Fibroblast of pulmonary artery (primary cell): ENCODE measurements at regions not wholly inside any gene's neighbourhood (a gene's known extent, or its start where the extent isn't known, plus 50 kb on each side); places are given as distances from the start of the nearest gene placed in this dataset.

ENCODE experiments used
- DNase-seq: peaks from one replicate; pipeline ENCODE4 v3.0.0-alpha.2; 2010; ENCODE audit warnings: low read depth
- H3K4me3 ChIP-seq: replicated peaks from 2 replicates; pipeline ENCODE4 v1.5.1; 2011; ENCODE audit warnings: low read depth, mild to moderate bottlenecking, control low read depth, low read length, moderate library complexity
- CTCF ChIP-seq: IDR thresholded peaks from 2 replicates; pipeline ENCODE4 v1.5.1; 2011; ENCODE audit warnings: mild to moderate bottlenecking, control low read depth, low read length, inconsistent platforms; ENCODE audit errors: missing control alignments

GRCh38 chr10:1841759-1842158 lies 104.4 kb upstream of the ADARB2 start:
- no peak overlapping the region for H3K4me3 ChIP-seq
- no peak for TF ChIP-seq CTCF
- DNase-seq: no peak

GRCh38 chr10:1829712-1830111 lies 92.4 kb upstream of the ADARB2 start:
- no peak for TF ChIP-seq CTCF
- no peak for DNase-seq
- no peak overlapping the region for H3K4me3 ChIP-seq

- no peak for DNase-seq
- TF ChIP-seq CTCF: no peak
These were observed 87.6 kb upstream of the ADARB2 start for GRCh38 chr10:1824928-1825327.

GRCh38 chr10:1814556-1814955 lies 77.2 kb upstream of the ADARB2 start:
- TF ChIP-seq CTCF: no peak
- no peak for DNase-seq
- no peak overlapping the region for H3K4me3 ChIP-seq

More at GRCh38 chr10:1824928-1825327, 87.6 kb upstream of the ADARB2 start:
- H3K4me3 ChIP-seq: no peak overlapping the region

- H3K4me3 ChIP-seq: no peak overlapping the region
- no peak for DNase-seq
- no peak for TF ChIP-seq CTCF
These were observed 71.9 kb upstream of the ADARB2 start for GRCh38 chr10:1809139-1809741.

- no peak overlapping the region for H3K4me3 ChIP-seq
- DNase-seq: no peak
- no peak for TF ChIP-seq CTCF
These were observed 70.6 kb upstream of the ADARB2 start for GRCh38 chr10:1807924-1808323.

GRCh38 chr10:1807196-1807595 lies 69.9 kb upstream of the ADARB2 start:
- no peak for TF ChIP-seq CTCF
- H3K4me3 ChIP-seq: no peak overlapping the region
- DNase-seq: no peak
